Stimulated activated CD8-positive, alpha-beta memory T cell treated with anti-CD3 and anti-CD28 coated beads, Interleukin-4, amount 100 ng/mL, for 1 hour (primary cell): ENCODE measurements at regions not wholly inside any gene's neighbourhood (a gene's known extent, or its start where the extent isn't known, plus 50 kb on each side); places are given as distances from the start of the nearest gene placed in this dataset.

ENCODE experiments used
- DNase-seq, 2 donors: peaks; one replicate each; pipeline ENCODE4 v3.0.0-alpha.2; 2020; ENCODE audit warnings: low read depth in 2 of 2, low spot score in 1 of 2

DNA sequence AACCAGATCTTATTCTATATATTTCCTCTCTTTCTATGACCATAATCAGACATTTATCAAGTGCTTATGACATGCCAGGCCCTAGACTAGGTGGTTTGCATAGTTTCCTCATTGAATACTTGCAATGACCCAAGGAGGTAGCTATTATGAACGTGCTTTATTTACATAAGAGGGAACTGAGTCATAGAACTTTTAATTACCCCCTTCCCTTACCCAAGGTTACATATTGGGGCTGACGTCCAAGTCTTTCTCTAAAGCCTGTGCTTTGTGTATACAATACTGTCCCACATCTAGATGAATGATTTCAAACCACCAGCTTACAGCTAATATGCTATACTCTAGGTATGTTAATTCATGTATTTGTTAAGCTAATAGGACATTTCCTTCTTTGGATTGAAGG lies 91.9 kb upstream of the NPY start:
- DNase-seq = no peak

DNA sequence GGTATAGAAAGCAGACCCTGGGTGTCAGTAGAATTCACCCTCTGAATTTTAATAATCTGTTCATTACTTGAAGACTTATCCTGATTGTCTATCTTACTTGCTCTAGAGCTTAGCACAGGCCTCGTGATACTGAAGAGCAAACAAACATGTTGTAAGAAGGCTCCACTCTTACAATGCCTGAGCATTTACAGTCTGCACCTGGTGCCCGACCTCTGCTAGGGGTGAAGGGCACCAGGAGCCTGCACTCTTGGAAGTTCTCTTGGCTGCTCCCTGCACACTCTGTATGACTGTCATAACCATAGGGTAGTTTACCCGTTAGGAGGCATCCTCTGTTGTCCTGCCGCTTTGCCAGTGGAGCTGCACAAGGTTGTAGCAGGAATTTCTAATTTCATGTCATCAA lies 91.3 kb upstream of the NPY start:
- no peak for DNase-seq

DNA sequence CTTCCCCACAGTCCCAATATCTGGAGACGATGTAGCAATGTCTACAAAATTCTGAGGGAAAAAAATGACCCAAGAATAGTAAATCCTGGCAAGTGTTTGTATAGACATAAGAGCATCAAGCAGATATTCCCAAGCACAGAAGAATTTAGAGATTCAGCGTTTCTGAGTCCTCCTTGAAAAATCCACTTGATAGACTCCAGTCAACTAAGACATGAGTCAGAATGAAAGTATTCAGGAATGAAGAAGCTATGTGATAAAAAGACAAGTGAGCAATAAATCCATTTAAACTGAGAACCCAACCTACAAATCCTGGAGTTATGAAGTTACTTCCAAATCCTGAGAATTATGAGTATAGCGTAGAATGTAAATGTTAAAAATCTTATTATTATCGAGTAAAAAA lies 86.1 kb upstream of the NPY start:
- DNase-seq = no peak

DNA sequence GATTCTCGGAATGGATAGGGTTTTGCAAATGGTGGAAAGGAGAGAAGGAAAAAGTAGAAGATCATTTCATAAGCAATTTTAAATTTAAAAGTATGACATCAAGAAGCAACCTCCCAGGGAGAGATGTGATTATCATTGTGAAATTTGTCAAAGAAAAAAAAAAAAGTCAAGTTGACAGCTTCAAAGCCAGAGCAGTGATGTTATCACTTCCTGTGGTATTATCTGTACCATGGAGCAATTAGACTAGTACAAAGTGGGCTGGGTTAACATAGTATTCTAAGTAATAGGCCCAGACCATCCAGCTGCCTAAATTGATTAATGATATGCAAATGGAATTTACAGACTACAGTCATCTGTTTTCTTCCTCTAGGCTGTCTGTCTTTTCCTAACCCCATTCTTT lies 84.0 kb upstream of the NPY start:
- DNase-seq = no peak

DNA sequence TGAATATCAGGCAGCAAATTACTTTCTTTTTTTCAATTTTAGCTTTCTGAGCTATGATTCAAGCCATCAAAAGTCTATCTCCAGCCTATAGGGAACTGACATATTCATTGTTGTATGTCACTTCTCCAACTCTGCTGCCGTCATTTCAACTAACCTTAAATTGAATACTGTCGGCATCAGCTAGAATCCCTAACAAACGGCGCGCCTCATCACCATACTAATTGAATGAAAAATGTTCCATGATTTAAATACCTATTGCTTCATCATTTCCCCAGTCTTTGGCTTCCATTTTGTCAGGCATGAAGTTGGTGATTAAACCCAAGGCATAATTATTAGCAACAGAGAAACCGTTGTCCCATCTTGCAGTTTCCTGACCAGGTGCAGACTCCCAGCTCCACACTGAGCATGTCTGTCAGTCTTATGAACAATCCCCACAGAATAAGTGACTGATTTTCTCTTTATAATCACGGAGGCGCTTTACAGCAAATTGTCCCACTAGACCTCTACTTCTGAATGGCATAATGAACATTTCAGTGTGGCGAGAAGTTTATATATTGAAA lies 83.5 kb upstream of the NPY start:
- DNase-seq = no peak

DNA sequence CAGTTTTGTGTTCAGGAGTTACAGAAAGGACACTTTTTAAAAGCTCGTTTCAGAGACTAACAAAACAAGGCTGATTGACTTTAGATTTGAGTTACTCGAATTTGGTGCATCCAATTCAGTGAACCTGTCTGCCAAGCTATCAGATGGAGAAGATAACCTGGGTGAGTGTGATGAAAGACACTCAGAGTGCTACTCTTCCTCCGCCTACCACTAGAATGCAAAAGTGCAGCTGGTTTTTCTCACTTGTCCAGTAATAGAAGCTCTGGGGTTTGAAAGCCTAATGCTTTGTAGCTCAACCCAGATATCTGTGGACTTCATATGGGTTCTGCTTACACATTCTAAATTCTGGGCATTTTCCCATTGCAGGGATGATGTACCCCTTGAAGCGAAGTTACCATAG lies 82.8 kb upstream of the NPY start:
- no peak for DNase-seq

DNA sequence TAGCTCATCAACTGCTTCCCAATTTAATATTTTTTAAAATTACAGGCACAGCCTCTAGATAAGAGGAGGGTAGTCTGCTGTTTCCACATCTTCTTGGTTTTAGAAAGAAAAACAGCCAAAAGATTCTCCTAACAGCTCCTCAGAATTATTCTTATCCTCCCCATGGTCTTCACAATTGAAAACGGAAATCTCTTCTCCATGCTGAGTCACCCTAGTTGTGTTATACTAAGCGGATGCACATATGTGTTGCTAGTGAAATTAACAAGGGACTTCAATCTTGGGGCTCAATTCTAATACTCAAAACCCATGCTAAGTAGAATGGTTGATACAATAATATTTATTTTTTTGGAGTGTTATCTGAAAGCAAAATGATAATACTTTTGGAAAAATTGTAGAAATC lies 71.9 kb upstream of the NPY start:
- DNase-seq = no peak

DNA sequence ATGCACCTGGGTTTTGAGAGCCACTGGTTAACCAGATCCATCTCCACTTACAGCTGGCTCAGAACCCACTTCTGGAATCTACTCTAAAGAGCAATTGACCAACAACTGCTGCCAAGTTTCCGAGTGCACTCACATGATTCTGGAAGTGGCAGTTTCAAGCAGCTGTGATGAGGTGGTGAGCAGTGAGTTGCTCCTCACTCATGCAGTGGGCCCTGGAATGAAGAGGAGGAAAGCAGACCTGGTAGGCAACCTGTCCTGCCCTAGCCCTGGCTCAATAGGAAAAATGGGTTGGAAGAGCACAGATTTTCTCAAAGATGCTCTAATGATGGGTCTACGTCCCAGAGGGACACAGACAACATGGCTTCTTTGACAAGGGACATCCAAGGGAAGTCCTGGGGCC lies 70.7 kb upstream of the NPY start:
- no peak for DNase-seq

DNA sequence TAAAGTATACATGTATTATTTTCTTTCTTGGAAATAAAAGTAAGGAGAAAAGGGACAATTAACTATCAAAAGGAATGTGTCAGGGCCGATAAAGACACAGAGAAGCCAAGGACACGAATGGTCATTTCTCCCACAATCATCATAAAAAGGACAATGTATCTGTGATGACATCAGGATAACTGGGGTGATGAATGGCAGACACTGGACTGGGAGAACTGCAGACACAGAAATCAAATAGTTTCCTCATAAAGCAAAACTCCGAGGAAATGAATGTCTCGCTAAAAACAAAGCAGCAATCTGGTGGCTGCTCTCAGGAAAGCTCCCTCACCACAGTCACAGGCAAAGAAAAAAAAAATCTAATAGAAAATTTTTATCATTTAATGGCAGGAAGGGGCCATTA lies 69.3 kb upstream of the NPY start:
- DNase-seq = no peak

DNA sequence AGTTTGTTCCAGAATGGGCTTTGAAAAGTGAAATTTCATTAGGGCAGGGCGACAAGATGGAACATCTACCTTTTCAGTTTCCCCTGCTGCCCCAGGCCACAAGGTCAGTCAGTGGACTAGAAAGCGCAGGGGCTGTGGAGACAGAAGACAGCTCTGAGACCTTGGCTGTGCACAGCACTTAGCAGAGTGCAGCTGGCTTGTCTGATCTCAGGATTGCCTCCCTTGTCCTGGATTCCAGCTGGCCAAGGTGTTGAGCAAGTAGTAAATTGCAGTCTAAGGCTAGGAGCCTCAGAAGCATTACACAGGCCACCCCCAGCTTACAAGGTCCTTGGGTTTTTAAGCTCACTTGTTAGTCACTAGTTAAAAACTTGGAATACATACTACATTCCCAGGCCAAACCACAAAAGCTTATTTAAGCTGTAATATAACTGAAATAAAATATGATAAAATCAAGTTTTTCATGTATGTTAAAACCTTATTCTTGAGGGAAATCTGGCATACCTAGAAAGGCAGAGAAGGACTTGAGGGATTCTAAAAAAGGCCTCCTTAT lies 67.3 kb upstream of the NPY start:
- DNase-seq = no peak

DNA sequence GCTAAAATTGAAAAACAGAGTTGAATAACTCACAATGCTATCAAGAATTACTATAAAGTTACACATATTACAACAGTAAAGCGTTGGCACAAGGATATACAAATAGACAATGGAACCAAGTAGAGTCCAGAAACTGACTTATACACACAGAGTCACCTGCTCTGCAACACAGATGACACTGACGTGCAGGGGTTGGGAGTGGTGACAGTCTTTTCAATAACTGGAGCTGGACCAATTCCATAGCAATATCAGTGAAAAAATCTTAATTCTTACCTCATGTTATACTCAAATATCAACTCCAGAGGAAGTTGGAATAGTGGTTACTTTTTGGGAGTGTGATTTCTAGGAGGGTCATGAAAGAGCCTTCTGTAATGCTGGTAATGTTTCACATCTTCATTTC lies 62.5 kb upstream of the NPY start:
- DNase-seq = no peak

DNA sequence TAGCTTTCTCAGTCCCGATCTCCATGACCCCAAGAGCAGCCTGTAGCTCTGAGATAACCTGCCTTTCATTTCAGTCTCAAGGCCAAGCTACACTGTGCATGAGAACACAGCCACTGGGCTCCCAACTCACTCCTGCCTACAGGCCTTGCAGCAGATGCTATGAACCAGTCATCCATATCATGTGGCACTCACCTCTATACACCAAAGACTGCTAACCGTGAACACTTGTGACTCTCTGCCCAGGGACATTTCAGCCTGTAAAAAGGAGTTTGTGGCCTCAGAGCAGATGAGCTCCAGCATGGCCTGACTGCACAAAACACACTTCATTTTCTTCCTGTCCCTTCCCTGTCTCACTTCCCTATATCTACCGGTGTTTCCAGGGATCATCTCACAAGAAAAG lies 56.9 kb upstream of the NPY start:
- no peak for DNase-seq

DNA sequence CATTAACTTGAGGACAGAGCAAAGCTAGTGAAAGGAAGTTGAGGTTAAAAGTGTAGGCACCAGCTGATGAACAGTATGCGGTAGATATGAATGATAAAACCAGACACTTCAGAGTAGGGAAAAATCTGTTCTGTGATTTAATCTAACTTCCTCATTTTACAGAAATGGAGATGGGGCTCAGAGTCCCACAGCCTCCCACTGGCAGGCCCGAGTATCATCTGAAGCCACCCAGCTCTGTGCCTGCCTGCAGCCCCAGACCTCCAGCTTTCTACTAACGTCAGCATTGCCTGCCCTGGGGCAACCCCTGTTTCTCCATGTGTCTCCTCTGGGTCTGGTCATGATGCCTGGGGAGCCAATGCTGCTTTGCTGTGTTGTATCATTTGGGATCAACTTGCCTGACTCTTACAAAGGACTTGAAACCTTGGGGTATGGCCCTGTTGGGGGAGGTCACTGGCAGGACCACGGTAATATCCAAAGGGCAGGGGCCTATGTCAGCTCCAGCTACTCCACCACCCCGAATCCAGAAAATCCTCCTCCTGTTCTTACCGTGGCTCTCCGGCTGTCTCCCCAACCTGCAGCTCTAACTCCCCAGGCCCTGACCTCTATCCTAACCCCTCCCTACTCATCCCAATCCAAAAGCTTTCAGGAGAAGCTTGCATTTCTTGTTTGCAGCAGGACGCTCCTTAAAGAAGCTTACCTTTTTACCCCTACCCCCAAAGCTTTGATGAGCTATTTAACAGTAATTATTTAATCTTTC lies 56.2 kb upstream of the NPY start:
- no peak for DNase-seq

DNA sequence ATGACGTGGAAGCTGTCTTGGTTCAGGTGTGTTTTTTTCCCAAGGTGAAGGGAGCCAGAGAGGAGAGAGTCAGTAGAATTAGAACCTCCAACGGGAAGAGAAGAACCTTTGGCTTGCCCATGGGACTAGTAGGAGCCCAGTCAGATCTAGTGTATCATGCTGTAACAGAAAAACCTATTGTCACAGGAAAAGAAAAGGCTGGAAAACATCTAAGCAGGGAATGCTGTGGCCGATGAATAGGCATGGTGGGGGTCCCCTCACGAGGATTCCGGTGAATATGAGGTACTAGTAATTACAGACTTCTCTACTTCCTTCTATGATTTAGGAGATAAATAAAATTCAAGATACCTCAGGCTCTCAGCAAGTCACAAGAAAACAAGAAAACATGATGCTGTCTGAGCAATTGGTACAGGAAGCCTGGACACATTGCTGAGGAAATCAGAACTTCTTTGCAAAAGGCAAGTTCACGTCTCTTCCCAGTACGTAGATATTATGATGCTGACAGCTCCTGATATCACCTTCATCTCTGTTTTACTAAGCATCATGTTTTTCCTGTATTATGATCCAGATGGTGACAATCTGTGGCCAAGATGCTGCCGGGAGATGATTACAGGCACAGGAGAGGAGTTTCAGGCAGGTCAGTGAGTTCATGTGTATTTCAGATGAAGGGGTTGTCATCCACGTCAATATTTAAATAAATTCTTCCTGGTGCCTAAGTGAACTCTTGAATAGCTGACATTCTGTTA lies 54.3 kb upstream of the NPY start:
- DNase-seq = no peak

DNA sequence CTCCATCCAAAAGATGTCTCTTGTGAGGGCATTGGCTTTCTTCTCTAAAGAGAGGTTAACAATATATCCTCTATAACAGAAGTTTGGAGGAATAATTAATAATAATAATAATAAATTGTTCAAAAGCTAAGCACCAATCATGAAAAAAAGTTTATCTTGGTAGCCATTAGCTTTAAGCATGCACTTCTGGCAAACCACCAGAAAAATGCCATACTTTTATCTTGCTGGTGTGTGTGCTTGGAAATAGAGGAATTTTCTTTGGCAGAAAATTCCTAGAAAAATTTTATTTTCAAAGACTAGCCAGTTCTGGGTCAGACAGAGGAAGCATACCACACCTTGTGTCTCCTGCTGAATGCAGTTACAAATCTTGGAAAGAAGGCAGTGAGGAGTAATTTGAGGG lies 52.5 kb upstream of the NPY start:
- no peak for DNase-seq

DNA sequence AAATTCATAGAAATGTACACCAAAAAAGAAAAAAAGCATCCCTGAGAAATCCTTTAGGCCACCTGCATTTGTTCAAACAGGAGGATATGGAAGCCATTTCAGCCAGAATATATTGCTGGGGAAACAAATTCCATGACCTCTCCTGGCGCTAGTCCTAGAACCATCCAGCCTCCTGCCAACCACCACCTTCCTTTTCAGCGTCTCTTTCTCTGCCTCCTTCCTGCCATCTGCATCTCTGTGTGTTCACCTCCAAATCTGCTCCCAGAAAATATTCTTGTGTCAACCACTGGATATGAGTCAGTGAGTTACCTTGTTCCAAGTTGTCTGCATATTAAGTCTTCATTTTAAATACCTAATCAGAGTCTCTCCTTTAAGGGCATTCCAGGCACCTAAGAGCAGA lies 50.6 kb upstream of the NPY start:
- DNase-seq = no peak
